ENCODE measurements at regions not wholly inside any gene's neighbourhood (a gene's known extent, or its start where the extent isn't known, plus 50 kb on each side); places are given as distances from the start of the nearest gene placed in this dataset.

GRCh38 chr15:38624244-38625205, 59.9 kb upstream of the RASGRP1 start:
- POLR2A ChIA-PET = interaction anchor here (0.6 kb wide), 1 partner anchor 108 kb away, joined by 3 read pairs; no protein-coding TSS in a partner anchor
- Histone ChIP-seq H3K4me2 (ENCODE audit: insufficient read depth, low read length) (no peak overlapping the region), H3K9ac (replicated peaks; ENCODE audit: extremely low read depth, insufficient read depth, low read length) (no peak overlapping the region), H4K20me1 (replicated peaks; ENCODE audit: control insufficient read depth, extremely low read depth, insufficient read depth, low read length) (no peaks in the 10 kb centered on the region), H3K79me2 (ENCODE audit: control insufficient read depth, insufficient read depth, low read length) (no peaks in the 10 kb centered on the region), H3K27ac (ENCODE audit: insufficient read depth, low read depth, low read length) (no peak overlapping the region), H2AFZ (ENCODE audit: low read depth, low read length) (no peak overlapping the region), H3K27me3 (ENCODE audit: control insufficient read depth in 2 of 2, insufficient read depth in 2 of 2, low read length in 2 of 2) (peaks cover 12 to 24% of the 10 kb centered on the region in 2 experiments), H3K9me1 (replicated peaks; ENCODE audit: control insufficient read depth, extremely low read depth, insufficient read depth, low read length) (no peaks in the 10 kb centered on the region), H3K9me3 (replicated peaks; ENCODE audit: control insufficient read depth, insufficient read depth, low read length) (no peaks in the 10 kb centered on the region), H3K36me3 (ENCODE audit: control insufficient read depth in 2 of 2, extremely low read depth in 1 of 2, insufficient read depth in 2 of 2, low read length in 2 of 2) (no peaks in the 10 kb centered on the region), H3K4me3 (replicated peaks in 1 of 3; ENCODE audit: insufficient read depth in 1 of 3, low read depth in 1 of 3, low read length in 3 of 3) (no peak overlapping the region), H3K4me1 (ENCODE audit: control insufficient read depth, extremely low read depth, insufficient read depth, low read length) (no peaks in the 10 kb centered on the region)
- TF ChIP-seq EZH2 (IDR thresholded peaks at IDR 0.05; ENCODE audit: borderline replicate concordance, low read depth, low read length, severe bottlenecking) (no peak), GATA2 (IDR thresholded peaks at IDR 0.05; ENCODE audit: insufficient read depth, insufficient read length, low read depth, low read length) (no peak), FOS (IDR thresholded peaks at IDR 0.05; ENCODE audit: borderline replicate concordance, insufficient read depth, low read length) (no peak), POLR2A (IDR thresholded peaks at IDR 0.05; ENCODE audit: low read depth, low read length) (no peak), POLR2AphosphoS5 (IDR thresholded peaks at IDR 0.05; ENCODE audit: insufficient read depth, low read depth, low read length) (no peak), CTCF (IDR thresholded peaks at IDR 0.05; ENCODE audit: extremely low read depth in 1 of 2, insufficient read depth in 1 of 2, low read depth in 1 of 2, low read length in 2 of 2) (no peak), MAX (IDR thresholded peaks at IDR 0.05; ENCODE audit: insufficient read depth, insufficient read length) (no peak), MYC (IDR thresholded peaks at IDR 0.05; ENCODE audit: low read depth, low read length) (no peak), JUN (IDR thresholded peaks at IDR 0.05; ENCODE audit: borderline replicate concordance, insufficient read depth, insufficient read length, low read depth) (no peak)
- CTCF ChIA-PET = interaction anchor here (0.9 to 1.3 kb wide), 3 partner anchors 61 to 184 kb away, joined by 3 read pairs; no protein-coding TSS in a partner anchor
- intact Hi-C loops (cut with micrococcal nuclease) = no loop called here
- FAIRE-seq (no peak), DNase-seq (ENCODE audit: low read depth, low spot score) (no peak)
- dilution Hi-C loops (cut with MboI; ENCODE audit: extremely low pct_ligation_motif_present, low sequenced_read_pairs) = no loop called here
- no TSS peak for BruUV-seq (replicated peaks)

Measured in endothelial cell of umbilical vein (primary cell).